Motor neuron (in vitro differentiated cells): ENCODE measurements at regions not wholly inside any gene's neighbourhood (a gene's known extent, or its start where the extent isn't known, plus 50 kb on each side); places are given as distances from the start of the nearest gene placed in this dataset.
A peak's percentile ranks its signal among the peaks of the same experiment; 100 is the strongest.

Source experiments
- ATAC-seq, 8 experiments: fragments of 200-7000 bp; cut with Tn5 transposase; replicated peaks in 6 of 8; 2 replicates each; pipeline ENCODE4 v1.8.0; 2021; ENCODE audit warnings: mild to moderate bottlenecking in 8 of 8, moderate library complexity in 8 of 8
- H3K27ac ChIP-seq, 2 donors: fragments of 250-450 bp; sonication (Bioruptor Pico); 2 replicates each; pipeline ENCODE4 v1.9.0; 2021; ENCODE audit warnings: antibody characterized with exemption in 2 of 2, mild to moderate bottlenecking in 2 of 2, moderate library complexity in 1 of 2
- H3K4me1 ChIP-seq, 2 donors: fragments of 250-450 bp; sonication (Bioruptor Pico); replicated peaks in 1 of 2; 2 replicates each; pipeline ENCODE4 v1.6.1; 2021; ENCODE audit warnings: antibody characterized with exemption in 2 of 2, mild to moderate bottlenecking in 2 of 2, moderate library complexity in 1 of 2
- H3K4me3 ChIP-seq, 5 donors: fragments of 250-450 bp; sonication (Bioruptor Pico); 2 replicates each; pipeline ENCODE4 v1.9.0; 2021; ENCODE audit warnings: antibody characterized with exemption in 5 of 5, mild to moderate bottlenecking in 5 of 5, moderate library complexity in 4 of 5
- WGBS, 10 experiments: fragments of 450-650 bp; shearing (Covaris generic); methylation state at CpG; one replicate each; pipeline ENCODE4 v1.0.0; 2022; 5-methylcytosine and 5-hydroxymethylcytosine counted together
- in situ Hi-C, 9 experiments: fragments of 400-800 bp; cut with MboI; loops; one replicate each; pipeline ENCODE4 v1.15.0; 2021; ENCODE audit warnings: low sequenced_read_pairs in 9 of 9, low pct_unique_long_range_greater_than_20kb in 2 of 9; ENCODE audit not compliant: unreplicated experiment in 9 of 9

DNA sequence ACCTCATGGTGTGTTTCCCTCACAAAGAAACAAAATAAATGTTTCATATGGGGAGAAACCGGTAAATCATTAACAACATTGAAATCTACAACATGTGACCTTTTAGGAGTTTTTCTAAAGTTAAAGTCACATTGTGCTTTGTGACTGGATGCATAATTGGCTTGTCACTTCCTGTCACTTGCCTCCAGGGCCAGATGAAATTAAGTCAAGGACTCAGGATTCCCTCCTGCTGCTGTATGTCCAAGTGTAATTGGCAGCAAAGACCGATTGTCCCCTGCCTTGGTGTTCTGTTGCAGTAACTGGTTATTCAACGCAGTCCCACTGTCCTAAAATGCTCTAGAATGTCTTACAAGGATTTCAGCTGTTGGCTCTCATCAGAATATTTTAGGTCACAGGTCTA is 448.2 kb downstream of the LIG4 start:
- in situ Hi-C loops = no loop called here
- H3K27ac ChIP-seq = no peak overlapping the region
- peaks cover 28 to 34% of the 10 kb centered on the region in 2 donors for H3K4me1 ChIP-seq
- WGBS, 10 experiments = 0 to 75% (median 33%) methylated on average over 1 to 3 of the region's 3 CpGs; no CpG with 5 or more reads in 1 of the 10 experiments
- no peak overlapping the region for H3K4me3 ChIP-seq
- ATAC-seq = peak in 2 of 8 experiments; percentile 20 to 21

DNA sequence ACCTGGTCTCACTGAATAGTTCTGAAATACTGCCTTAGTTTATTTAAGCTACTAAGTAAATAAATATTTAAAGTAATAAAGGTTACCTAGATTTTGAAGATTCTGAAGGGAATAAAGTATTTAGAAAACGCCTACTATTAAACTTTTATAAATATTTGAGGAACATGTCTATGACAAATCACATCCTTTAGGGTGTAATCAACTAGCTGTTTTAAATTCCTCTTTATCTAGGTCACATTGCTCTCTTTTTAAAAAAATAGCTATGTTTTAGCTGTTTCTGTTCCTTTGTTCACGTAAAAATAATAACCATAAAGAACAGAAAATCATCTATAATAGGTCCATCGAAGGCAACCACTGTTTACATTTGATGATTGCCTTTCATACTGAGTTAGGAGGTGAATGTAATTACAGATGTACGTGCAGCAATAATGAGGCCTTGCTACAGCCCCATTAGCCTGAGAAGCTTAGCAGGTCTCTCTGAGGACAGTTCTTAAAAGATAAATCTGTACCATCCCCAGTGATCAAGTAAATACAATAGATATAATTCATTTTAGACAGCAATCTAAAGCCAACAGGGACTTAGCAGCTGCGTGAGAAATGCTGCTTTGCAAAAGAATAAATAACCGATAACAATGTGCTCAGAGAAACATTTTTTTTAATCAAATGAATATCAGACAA is 449.5 kb downstream of the LIG4 start:
- peak in 5 of 8 experiments; percentile 90 to 96 (median 95) for ATAC-seq
- H3K27ac ChIP-seq = no peak overlapping the region
- no peak overlapping the region for H3K4me3 ChIP-seq
- H3K4me1 ChIP-seq = peaks cover 28 to 34% of the 10 kb centered on the region in 2 donors
- in situ Hi-C loops = no loop called here
- 13 to 41% (median 29%) methylated on average over 1 to 6 of the region's 6 CpGs for WGBS, 10 experiments

DNA sequence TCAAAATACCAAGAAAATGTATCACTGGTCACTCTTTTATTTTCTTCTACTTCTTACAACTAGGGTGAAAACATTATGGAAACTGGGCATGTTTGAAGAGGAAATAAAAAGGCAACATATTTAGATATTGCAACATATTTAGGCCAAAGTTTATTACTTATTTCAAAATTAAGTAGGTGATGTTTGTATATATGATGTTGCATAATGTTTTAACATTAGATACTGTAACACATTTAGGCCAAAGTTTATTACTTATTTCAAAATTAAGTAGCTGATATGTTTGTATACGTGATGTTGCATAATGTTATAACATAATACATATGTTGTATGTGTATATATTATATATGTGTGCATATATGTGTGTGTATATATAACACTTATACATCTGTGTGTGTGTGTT is 451.3 kb downstream of the LIG4 start:
- no peak for ATAC-seq
- 0 to 100% (median 68%) methylated on average over 1 of the region's 1 CpG; no CpG with 5 or more reads in 4 of the 10 experiments for WGBS, 10 experiments
- in situ Hi-C loops = no loop called here
- Histone ChIP-seq H3K4me1 (peaks cover 28 to 34% of the 10 kb centered on the region in 2 donors), H3K4me3 (no peak overlapping the region), H3K27ac (no peak overlapping the region)

DNA sequence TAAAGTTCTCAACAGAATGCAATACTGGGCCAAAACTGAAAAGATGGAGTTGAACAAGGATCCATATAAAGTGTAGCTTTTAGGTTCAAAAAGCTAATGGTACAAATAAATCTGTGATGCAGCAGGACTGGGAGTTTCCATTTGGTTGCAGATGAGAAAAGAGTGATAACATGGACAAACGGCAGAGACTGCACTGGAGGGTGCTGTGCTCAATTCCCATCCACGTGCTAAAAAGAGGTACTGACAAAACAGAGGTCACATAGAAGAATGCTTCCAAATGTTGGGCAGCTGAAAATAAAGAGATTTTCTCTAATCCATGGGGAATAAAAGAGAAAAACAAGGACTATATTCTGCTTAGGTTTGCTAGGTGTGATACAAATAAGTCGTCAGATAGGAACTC is 461.6 kb downstream of the LIG4 start:
- Histone ChIP-seq H3K27ac (no peak overlapping the region), H3K4me3 (no peak overlapping the region), H3K4me1 (no peaks in the 10 kb centered on the region)
- 6 to 80% (median 60%) methylated on average over 1 to 3 of the region's 3 CpGs for WGBS, 10 experiments
- in situ Hi-C loops = no loop called here
- ATAC-seq = no peak

DNA sequence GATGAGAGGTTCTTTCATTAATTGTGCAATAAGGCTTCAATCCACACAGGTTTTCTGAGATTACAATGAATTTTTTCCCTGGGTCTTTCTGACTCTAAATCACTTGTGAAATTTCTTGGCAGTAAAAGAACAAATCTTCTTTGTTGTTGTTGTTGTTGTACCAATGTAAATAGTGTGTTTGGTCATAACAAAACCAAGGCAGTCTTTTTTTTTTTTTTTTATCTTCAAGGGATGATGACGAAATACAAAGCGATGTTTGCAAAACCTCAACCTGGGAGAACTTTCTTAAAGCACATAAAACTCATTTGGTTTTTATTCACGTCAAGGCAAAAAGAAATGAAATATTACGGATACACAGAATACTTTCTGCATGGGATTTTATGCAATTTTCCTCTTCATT is 462.0 kb downstream of the LIG4 start:
- in situ Hi-C loops = no loop called here
- no peak for ATAC-seq
- Histone ChIP-seq H3K27ac (no peak overlapping the region), H3K4me1 (no peaks in the 10 kb centered on the region), H3K4me3 (no peak overlapping the region)
- WGBS, 10 experiments = 58 to 100% (median 92%) methylated on average over 2 to 4 of the region's 4 CpGs; no CpG with 5 or more reads in 1 of the 10 experiments

DNA sequence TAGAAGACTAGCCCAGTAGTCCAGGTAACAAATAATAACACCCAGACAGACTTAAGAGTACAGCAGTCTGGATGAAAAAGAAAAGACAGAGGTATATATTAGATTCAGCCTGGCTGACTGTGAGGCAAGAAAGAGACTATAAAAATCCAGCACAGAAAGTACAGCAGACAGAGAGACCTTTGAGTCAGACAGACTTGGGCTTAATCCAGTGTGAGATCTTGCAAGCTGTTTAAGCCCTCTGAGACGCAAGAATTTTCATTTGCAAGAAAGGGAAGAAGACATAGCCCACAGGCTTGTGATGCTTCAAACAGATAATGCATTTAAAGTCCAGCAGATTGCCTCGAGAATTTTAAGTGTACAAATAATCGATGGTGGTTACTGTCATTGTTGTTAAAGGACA is 471.4 kb downstream of the LIG4 start:
- no peak overlapping the region for H3K4me3 ChIP-seq
- H3K4me1 ChIP-seq = peaks cover 3 to 4% of the 10 kb centered on the region in 2 donors
- in situ Hi-C loops = loop anchor here in 1 of 9 experiments (25.0 kb wide), 1 partner anchor 107 kb away; no protein-coding TSS in a partner anchor
- WGBS, 10 experiments = 18 to 93% (median 81%) methylated on average over 1 to 3 of the region's 3 CpGs; no CpG with 5 or more reads in 2 of the 10 experiments
- no peak overlapping the region for H3K27ac ChIP-seq
- ATAC-seq = peak in 1 of 8 experiments; percentile 75

DNA sequence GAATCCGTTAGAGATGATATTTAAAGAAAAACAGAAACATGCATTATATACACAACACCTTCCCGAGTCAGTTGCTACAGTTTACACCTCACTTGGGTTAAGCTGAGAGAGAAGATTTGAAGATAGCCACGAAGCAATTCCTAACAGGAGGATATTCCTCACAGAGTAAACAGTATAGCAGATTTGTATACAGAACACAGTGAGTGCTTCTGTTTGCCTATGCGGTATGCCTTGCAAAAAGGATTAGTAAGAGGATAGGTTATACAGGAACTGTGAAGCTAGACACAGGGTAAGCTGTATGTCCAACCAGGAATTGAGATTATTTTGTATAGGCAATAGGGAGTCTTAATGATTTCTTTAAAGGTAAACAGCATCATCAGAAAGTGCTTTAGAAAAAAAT is 471.8 kb downstream of the LIG4 start:
- WGBS, 10 experiments = 3 to 88% (median 66%) methylated on average over 2 to 4 of the region's 4 CpGs; no CpG with 5 or more reads in 1 of the 10 experiments
- Histone ChIP-seq H3K4me1 (peaks cover 3 to 4% of the 10 kb centered on the region in 2 donors), H3K27ac (no peak overlapping the region), H3K4me3 (no peak overlapping the region)
- in situ Hi-C loops = loop anchor here in 1 of 9 experiments (25.0 kb wide), 1 partner anchor 106 kb away; no protein-coding TSS in a partner anchor
- peak in 3 of 8 experiments; percentile 32 to 83 (median 68) for ATAC-seq

DNA sequence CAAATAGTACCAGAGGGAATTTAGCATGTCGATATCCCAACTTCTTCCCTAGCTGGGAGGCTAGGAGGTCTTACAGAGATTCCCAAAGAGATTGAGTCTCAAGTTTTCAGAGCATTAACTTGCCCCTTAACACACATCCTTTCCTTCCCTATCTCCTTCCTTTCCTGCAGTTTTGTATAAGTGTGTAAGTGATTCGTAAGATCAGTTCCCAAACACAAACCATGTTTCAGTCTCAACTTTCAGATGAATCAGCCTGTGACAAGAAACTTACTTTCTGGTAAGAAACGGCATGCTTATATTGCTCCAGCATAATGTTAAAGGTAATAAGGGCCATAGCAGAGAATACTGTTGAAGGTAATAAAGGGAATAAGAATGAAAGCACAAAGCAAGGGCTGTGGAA is 472.2 kb downstream of the LIG4 start:
- Histone ChIP-seq H3K27ac (no peak overlapping the region), H3K4me1 (peaks cover 3 to 4% of the 10 kb centered on the region in 2 donors), H3K4me3 (no peak overlapping the region)
- no peak for ATAC-seq
- in situ Hi-C loops = loop anchor here in 1 of 9 experiments (25.0 kb wide), 1 partner anchor 106 kb away; no protein-coding TSS in a partner anchor
- WGBS, 10 experiments = 29 to 100% (median 83%) methylated on average over 1 to 3 of the region's 3 CpGs; no CpG with 5 or more reads in 1 of the 10 experiments

DNA sequence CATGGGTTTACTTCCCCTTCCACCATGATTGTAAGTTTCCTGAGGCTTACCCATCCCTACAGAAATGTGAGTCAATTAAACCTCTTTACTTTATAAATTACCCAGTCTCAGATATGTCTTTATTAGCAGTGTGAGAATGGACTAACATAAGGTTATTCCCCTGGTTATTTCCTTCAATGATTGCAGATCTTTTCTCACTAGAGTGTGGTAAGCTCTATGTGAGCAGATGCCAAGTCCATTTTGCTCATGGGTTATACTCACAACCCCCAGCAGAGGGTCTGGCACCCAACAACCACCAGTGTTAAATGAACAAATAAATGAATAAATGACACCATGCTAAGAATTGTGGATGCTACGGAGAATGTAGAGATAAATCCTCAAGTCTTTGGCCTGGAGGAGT is 472.8 kb downstream of the LIG4 start:
- in situ Hi-C loops = loop anchor here in 1 of 9 experiments (25.0 kb wide), 1 partner anchor 105 kb away; no protein-coding TSS in a partner anchor
- Histone ChIP-seq H3K4me1 (peaks cover 3 to 4% of the 10 kb centered on the region in 2 donors), H3K27ac (no peak overlapping the region), H3K4me3 (no peak overlapping the region)
- WGBS, 10 experiments = 25 to 100% (median 86%) methylated on average over 1 of the region's 1 CpG; no CpG with 5 or more reads in 5 of the 10 experiments
- ATAC-seq = no peak

DNA sequence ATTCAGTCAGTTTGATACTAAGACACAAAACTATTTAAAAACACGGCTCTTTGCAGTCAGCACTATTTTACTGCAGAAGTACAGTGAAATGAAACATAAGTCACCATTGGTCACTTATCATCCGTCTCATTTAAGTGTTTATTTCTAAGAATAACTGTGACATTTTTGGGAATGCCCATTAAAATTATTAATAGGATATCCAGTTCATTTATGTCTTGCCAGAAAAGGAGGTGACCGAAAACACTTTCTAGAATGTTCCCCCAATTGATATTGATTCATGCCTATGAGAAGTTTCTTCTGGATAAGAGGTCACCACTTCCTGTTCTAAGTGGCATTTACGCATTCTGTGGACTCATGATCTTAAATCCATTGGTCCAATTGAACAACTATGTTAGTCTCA is 477.3 kb downstream of the LIG4 start:
- in situ Hi-C loops = loop anchor here in 1 of 9 experiments (25.0 kb wide), 1 partner anchor 101 kb away; no protein-coding TSS in a partner anchor
- peaks cover 0 to 5% of the 10 kb centered on the region in 2 donors for H3K4me1 ChIP-seq
- WGBS, 10 experiments = 34 to 100% (median 89%) methylated on average over 2 to 4 of the region's 4 CpGs; no CpG with 5 or more reads in 1 of the 10 experiments
- no peak overlapping the region for H3K4me3 ChIP-seq
- H3K27ac ChIP-seq = no peak overlapping the region
- ATAC-seq = no peak

DNA sequence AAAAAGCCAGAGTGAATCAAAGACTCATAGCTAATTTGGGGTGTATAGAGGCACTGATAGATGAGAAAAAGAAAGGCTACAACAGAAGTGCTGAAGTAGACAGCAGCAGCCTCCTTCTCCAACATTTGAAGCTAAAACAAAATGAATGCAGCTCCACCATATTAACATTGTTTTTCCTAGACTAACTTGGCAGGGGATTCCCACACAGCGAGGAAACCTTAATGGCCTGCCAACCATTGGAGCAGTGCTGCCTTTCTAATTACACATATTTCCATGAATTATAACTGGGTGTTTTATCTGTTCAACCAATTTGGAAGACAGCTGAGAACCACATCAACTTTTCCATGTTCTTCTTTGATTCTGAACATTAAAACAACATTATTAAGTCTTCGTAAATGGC is 478.6 kb downstream of the LIG4 start:
- in situ Hi-C loops = loop anchor here in 1 of 9 experiments (25.0 kb wide), 1 partner anchor 99 kb away; no protein-coding TSS in a partner anchor
- Histone ChIP-seq H3K4me1 (peaks cover 0 to 5% of the 10 kb centered on the region in 2 donors), H3K27ac (no peak overlapping the region), H3K4me3 (no peak overlapping the region)
- 0 to 100% (median 84%) methylated on average over 1 to 2 of the region's 2 CpGs; no CpG with 5 or more reads in 1 of the 10 experiments for WGBS, 10 experiments
- no peak for ATAC-seq

DNA sequence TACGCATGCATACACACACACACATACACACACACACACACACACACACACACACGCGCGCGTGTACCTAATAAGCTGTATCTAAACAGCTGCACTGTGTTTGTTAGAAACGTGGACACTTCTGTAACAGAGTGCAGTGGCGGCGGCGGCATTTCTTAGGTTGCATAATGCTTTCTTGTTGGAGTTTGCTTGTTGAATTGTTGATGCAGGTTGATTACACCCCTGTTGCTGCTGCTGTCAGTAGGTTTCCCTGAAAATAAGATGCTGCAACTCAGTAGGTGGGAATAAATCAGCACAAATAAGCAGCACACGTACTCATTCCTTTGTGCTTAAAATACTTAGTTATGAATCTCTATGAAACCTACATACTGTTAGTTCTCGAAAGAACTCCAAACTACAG is 479.2 kb downstream of the LIG4 start:
- peak in 3 of 8 experiments; percentile 29 to 56 (median 30) for ATAC-seq
- WGBS, 10 experiments = 43 to 100% (median 75%) methylated on average over 1 to 6 of the region's 11 CpGs; no CpG with 5 or more reads in 2 of the 10 experiments
- Histone ChIP-seq H3K4me1 (peaks cover 0 to 5% of the 10 kb centered on the region in 2 donors), H3K4me3 (no peak overlapping the region), H3K27ac (no peak overlapping the region)
- in situ Hi-C loops = loop anchor here in 1 of 9 experiments (25.0 kb wide), 1 partner anchor 99 kb away; no protein-coding TSS in a partner anchor

DNA sequence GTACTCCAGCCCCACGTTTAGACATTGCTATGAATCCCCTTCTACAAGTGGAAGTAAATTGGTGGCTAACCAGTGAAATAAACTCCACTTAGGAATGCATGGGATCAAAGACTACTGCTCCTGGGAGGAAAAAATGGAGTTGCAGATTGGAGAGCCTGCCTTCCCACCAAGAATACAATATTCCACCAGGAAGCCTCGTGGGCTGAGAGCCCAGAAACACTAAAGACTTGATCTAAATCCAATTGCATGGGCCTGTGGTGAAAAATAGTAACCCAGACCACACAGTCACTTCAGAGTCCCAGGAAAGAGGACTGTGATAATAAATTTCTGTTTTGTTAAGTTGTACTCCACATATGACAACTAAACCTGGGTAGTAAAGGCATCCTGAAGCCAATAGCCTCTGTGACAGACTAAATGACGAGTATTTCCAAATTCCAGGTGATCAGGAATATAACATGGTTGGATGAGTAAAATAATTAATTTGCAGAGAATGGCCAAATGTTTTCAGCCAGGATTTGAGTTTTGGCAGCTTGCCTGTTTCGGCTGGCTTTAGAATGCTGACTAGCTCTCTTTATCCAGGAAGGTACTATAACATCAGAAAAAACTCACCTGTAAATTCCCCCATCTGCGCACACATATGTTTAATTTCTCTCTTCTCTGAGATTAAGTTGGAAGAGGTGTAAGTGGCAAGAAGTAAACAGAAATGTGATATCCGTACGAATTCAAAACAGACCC is 480.3 kb downstream of the LIG4 start:
- in situ Hi-C loops = loop anchor here in 1 of 9 experiments (25.0 kb wide), 1 partner anchor 98 kb away; no protein-coding TSS in a partner anchor
- no peak for ATAC-seq
- Histone ChIP-seq H3K4me3 (no peak overlapping the region), H3K27ac (no peak overlapping the region), H3K4me1 (peaks cover 0 to 5% of the 10 kb centered on the region in 2 donors)
- WGBS, 10 experiments = 32 to 100% (median 82%) methylated on average over 2 to 7 of the region's 7 CpGs
